ENCODE measurements at regions not wholly inside any gene's neighbourhood (a gene's known extent, or its start where the extent isn't known, plus 50 kb on each side); places are given as distances from the start of the nearest gene placed in this dataset.

GRCh38 chr11:70605846-70606245 is 207.5 kb downstream of the CTTN start:
- no peak for DNase-seq

- no peak for DNase-seq
Observed at GRCh38 chr11:70606248-70606950, 208.1 kb downstream of the CTTN start.

DNA sequence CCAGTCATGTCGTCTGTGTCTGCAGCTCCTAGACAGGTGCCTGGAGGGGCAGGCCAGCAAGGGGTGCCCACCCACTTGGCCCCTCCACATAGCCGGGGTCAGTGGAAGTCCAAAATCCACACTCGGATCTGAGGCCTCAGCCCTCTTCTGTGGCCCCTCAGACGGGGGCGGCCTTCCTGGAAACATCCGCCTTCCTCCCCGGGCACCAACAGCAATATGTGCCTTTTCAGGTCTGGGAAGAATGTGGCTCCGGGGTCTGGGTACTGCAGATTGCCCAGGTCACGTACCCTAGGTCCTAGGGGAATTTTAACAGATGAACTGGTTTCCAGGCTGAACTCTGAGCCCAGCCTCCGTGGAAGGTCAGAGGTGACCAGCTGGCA is 208.6 kb downstream of the CTTN start:
- DNase-seq = no peak

DNA sequence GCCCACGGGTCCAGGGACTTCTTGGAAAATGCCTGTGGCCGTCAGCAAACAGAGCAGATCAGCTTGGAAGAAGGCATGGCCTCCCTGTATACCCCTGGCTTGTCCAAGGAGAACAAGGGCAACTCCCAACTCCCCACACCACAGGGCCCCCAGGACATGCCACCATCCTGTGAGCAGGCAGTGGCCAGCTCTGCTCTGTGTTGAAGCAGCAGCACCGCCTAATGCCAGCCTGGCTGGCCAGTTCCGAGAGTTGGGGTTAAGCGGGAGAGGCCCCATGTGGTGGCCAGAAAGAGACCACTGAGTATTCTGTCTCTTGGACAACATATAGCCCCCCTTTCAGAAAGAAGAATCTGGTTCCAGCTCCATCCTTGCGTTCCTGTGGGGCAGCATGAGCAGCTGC is 209.2 kb downstream of the CTTN start:
- DNase-seq = no peak

DNA sequence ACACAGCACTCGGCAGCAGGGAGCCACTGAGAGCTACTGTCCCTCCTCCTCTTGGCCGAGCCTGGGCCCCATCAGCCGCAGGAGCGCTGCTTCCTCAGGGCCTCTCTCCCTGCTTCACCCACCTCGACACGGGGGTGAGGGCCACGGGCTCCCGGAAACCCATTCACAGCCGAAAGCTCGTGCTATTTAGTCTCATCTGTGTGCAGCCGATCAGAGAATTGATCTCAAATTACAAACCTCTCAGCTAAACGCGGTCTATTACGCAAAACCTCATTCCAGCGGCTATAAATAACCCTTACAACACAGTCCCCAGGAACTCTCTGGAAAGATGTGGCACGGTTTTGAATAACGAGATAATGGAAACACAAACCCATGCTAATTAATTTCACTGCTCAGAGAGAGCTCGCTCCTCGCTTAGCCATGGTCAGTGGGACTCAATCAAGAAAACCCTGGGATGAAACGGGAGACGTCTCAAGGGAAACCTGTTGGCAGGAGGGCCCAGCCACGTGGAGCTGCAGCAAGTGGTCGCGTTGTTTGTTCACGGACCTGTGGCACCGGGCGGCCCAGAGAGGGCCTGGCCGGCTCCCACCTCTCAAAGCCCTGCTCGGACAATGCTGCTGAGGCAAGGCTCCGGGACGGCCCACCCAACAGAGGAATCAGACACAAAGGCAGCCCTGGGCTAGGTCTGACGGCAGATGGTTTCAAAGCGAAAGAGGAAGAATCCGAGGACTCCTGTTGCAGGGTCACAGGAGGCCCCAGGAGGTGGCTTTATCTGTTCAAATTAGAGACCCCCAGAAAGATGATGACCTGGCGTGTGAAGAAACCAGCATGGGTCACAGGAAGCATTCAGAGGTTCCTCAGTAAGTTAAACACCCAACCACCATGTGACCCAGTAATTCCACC is 210.5 kb downstream of the CTTN start:
- no peak for DNase-seq

DNA sequence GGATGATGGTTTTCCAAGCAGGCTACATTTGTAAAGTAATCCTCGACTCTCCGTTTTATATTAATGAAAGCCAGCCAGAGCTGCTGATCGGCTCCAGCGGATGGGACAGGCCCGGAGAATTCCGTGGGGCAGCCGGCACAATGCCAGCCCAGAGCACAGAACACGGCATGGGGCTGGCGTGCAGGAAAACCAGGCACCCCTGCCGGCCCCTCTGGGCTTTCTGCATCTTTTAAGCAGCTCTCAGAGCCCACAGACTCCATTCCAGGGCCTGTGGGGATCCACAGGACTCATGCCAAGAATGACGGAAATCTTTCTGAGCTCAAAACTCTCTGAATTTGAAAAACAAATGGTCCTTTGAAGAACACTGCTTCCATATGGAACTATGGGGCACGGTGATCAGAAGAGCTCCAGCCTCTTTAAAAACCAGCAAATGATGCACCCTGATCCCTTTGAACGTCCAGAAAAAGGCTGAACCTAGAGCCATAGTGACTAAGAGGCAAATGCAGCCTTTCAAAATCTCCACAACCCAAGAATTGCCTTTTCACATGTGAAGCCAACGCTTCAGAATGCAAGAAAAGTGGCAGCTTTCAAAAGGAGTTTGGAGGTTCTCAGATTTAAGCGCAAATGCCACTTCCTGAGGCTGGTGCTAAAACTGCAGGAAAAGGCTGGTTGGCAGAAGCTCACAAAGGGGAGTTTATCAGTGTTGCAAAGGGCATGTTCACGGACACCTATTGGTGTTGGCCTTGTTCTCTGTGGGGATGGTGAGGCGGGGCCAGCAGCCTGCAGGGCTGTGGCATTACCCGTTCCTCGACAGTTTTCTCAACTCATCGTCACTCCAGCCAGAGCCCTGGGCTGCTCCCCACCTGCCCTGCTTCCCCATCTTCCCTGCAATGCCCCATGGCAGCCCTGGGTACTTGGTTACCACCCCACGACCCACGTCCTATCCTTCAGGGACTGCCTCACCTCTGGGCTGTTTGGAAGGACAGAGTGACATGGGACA is 212.5 kb downstream of the CTTN start:
- DNase-seq = peak in 9 of 51 donors; percentile 11 to 45 (median 20)

GRCh38 chr11:70611821-70612220 is 213.5 kb downstream of the CTTN start:
- no peak for DNase-seq

- peak in 2 of 51 donors; percentile 30 to 47 for DNase-seq
Observed at GRCh38 chr11:70612459-70613141, 214.3 kb downstream of the CTTN start.

GRCh38 chr11:70614034-70614681 is 215.8 kb downstream of the CTTN start:
- no peak for DNase-seq

- no peak for DNase-seq
Observed at GRCh38 chr11:70615036-70615875, 216.9 kb downstream of the CTTN start.

DNA sequence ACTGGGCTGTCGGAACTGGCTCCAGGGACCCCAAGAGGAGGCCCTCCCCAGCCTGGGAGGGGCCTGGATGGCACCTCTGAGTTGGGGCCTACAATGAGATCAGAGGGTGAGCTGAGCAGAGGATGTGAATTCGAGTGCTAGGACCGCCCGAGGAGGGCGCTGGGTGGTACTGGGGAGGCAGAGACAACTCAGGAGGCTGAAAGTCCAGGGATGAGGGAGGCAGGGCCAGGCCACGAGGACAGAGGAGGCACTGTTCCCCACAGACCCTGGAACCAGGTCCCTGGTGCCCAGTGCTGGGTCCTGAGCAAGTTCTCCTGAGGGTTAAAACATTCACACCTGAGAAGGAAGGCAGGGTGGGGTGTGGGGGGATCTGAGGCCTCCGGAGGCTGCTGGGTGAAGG is 218.0 kb downstream of the CTTN start:
- no peak for DNase-seq

- DNase-seq = no peak
Observed at GRCh38 chr11:70616938-70617654, 218.8 kb downstream of the CTTN start.

GRCh38 chr11:70618431-70619101 is 220.2 kb downstream of the CTTN start:
- DNase-seq = no peak

- DNase-seq = no peak
Observed at GRCh38 chr11:70619591-70619990, 221.3 kb downstream of the CTTN start.

GRCh38 chr11:70620510-70621184 is 222.3 kb downstream of the CTTN start:
- no peak for DNase-seq

GRCh38 chr11:70621241-70621640 is 222.9 kb downstream of the CTTN start:
- DNase-seq = no peak

GRCh38 chr11:70622091-70622490 is 223.8 kb downstream of the CTTN start:
- no peak for DNase-seq

Measured in hypothalamus (tissue), 51 donors.